ENCODE measurements at regions not wholly inside any gene's neighbourhood (a gene's known extent, or its start where the extent isn't known, plus 50 kb on each side); places are given as distances from the start of the nearest gene placed in this dataset.

DNA sequence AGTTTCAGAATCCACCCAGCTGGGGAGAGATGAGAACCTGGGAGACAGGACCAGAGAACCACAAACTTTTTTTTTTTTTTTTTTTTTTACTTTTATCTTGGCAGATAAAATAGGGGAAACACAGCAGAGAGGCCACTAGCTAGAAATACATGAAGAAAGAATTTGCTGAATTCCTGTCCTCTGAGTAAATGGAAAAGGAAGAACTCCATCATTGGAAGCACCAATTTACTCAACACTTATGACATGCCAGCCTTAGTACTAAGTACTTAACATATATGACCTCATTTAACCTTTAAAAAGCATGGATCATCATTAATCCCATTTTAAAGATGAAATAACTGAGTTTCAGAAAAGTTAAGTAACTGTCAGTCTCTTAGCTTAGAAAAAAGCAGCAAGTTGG, 343.0 kb upstream of the NPSR1 start:
- no peak for DNase-seq (ENCODE audit: low spot score)
- no peak overlapping the region for H3K27ac Mint-ChIP-seq
- ChIA-PET POLR2A (interaction anchor here (0.6 kb wide), 1 partner anchor 92 kb away, joined by 3 read pairs; no protein-coding TSS in a partner anchor), CTCF (no interaction called here)
- H3K27me3 Mint-ChIP-seq (ENCODE audit: low read depth) = no peaks in the 10 kb centered on the region
- peaks cover 16% of the 10 kb centered on the region for H3K36me3 Mint-ChIP-seq
- no peak overlapping the region for H3K4me3 Mint-ChIP-seq
- TF ChIP-seq RORB (CRISPR knock-in tag; IDR thresholded peaks at IDR 0.05) (no peak), ZNF396 (CRISPR knock-in tag; IDR thresholded peaks at IDR 0.05; ENCODE audit: borderline replicate concordance) (no peak), PRRX2 (CRISPR knock-in tag; IDR thresholded peaks at IDR 0.05) (no peak), SOX15 (CRISPR knock-in tag; IDR thresholded peaks at IDR 0.05) (no peak), EMX1 (CRISPR knock-in tag; IDR thresholded peaks at IDR 0.05) (no peak), MXD4 (CRISPR knock-in tag; IDR thresholded peaks at IDR 0.05; ENCODE audit: borderline replicate concordance) (no peak), ATF1 (CRISPR knock-in tag; IDR thresholded peaks at IDR 0.05) (no peak), ZNF138 (CRISPR knock-in tag; conservative IDR thresholded peaks at IDR 0.05) (no peak)
- TF ChIP-seq, protein P1, sequence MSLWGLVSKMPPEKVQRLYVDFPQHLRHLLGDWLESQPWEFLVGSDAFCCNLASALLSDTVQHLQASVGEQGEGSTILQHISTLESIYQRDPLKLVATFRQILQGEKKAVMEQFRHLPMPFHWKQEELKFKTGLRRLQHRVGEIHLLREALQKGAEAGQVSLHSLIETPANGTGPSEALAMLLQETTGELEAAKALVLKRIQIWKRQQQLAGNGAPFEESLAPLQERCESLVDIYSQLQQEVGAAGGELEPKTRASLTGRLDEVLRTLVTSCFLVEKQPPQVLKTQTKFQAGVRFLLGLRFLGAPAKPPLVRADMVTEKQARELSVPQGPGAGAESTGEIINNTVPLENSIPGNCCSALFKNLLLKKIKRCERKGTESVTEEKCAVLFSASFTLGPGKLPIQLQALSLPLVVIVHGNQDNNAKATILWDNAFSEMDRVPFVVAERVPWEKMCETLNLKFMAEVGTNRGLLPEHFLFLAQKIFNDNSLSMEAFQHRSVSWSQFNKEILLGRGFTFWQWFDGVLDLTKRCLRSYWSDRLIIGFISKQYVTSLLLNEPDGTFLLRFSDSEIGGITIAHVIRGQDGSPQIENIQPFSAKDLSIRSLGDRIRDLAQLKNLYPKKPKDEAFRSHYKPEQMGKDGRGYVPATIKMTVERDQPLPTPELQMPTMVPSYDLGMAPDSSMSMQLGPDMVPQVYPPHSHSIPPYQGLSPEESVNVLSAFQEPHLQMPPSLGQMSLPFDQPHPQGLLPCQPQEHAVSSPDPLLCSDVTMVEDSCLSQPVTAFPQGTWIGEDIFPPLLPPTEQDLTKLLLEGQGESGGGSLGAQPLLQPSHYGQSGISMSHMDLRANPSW (CRISPR knock-in tag; conservative IDR thresholded peaks at IDR 0.05; ENCODE audit: low read depth) = no peak
- TF ChIP-seq, protein P2, sequence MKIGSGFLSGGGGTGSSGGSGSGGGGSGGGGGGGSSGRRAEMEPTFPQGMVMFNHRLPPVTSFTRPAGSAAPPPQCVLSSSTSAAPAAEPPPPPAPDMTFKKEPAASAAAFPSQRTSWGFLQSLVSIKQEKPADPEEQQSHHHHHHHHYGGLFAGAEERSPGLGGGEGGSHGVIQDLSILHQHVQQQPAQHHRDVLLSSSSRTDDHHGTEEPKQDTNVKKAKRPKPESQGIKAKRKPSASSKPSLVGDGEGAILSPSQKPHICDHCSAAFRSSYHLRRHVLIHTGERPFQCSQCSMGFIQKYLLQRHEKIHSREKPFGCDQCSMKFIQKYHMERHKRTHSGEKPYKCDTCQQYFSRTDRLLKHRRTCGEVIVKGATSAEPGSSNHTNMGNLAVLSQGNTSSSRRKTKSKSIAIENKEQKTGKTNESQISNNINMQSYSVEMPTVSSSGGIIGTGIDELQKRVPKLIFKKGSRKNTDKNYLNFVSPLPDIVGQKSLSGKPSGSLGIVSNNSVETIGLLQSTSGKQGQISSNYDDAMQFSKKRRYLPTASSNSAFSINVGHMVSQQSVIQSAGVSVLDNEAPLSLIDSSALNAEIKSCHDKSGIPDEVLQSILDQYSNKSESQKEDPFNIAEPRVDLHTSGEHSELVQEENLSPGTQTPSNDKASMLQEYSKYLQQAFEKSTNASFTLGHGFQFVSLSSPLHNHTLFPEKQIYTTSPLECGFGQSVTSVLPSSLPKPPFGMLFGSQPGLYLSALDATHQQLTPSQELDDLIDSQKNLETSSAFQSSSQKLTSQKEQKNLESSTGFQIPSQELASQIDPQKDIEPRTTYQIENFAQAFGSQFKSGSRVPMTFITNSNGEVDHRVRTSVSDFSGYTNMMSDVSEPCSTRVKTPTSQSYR (CRISPR knock-in tag; IDR thresholded peaks at IDR 0.05) = no peak
- H3K4me1 Mint-ChIP-seq = no peaks in the 10 kb centered on the region
- peaks cover 22% of the 10 kb centered on the region for H3K9me3 Mint-ChIP-seq
- ATAC-seq = no peak

DNA sequence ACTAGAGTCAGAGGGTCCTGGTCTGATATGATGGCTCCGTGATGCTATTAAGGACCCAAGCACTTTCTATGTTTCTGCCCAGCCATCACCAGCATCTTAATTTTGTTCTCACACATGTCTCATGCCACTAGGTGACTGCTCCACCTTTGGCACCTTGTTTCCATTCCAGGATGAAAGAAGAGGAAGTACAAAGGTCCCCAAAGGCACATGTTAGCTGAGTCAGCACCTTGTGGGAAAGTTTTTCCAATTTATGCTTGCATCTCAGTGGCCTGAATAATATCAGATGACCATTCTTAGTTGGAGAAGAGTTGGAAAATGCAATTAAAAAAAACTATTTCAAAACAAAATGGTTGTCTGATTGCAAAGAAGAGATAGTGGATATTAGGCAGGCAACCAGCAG, 341.0 kb upstream of the NPSR1 start:
- no peak for ATAC-seq
- H3K36me3 Mint-ChIP-seq = peaks cover 12% of the 10 kb centered on the region
- H3K4me3 Mint-ChIP-seq = no peak overlapping the region
- TF ChIP-seq CREM (CRISPR knock-in tag; IDR thresholded peaks at IDR 0.05) = no peak
- H3K4me1 Mint-ChIP-seq = peaks cover 6% of the 10 kb centered on the region
- no peaks in the 10 kb centered on the region for H3K27me3 Mint-ChIP-seq (ENCODE audit: low read depth)
- peaks cover 13% of the 10 kb centered on the region for H3K9me3 Mint-ChIP-seq
- POLR2A ChIA-PET = no interaction called here
- H3K27ac Mint-ChIP-seq = no peak overlapping the region
- no peak for DNase-seq (ENCODE audit: low spot score)
- CTCF ChIA-PET = no interaction called here

DNA sequence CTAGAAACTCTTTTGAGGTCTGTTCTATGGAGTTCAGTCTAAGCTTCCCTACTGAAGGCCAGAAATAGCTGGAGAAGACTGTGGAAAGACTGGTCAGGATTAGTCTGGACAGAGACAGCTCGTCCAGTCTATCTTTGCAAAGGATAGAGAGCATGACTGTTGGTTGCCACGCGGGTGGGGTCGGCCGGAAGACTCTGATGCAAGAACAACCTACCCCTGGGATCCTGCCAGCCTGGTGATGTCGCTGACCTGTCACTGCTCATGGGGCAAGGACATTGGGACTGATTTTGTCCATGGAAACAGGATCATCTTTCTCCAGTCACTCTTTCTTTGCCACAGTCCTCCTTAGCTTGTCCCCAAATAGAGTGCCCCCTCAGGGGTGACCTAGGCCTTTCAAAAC, 337.6 kb upstream of the NPSR1 start:
- POLR2A ChIA-PET = no interaction called here
- TF ChIP-seq TEAD4 (CRISPR knock-in tag; IDR thresholded peaks at IDR 0.05) = no peak
- TF ChIP-seq NFYB (CRISPR knock-in tag; conservative IDR thresholded peaks at IDR 0.05; ENCODE audit: low read depth) = no peak
- TF ChIP-seq, protein P3, sequence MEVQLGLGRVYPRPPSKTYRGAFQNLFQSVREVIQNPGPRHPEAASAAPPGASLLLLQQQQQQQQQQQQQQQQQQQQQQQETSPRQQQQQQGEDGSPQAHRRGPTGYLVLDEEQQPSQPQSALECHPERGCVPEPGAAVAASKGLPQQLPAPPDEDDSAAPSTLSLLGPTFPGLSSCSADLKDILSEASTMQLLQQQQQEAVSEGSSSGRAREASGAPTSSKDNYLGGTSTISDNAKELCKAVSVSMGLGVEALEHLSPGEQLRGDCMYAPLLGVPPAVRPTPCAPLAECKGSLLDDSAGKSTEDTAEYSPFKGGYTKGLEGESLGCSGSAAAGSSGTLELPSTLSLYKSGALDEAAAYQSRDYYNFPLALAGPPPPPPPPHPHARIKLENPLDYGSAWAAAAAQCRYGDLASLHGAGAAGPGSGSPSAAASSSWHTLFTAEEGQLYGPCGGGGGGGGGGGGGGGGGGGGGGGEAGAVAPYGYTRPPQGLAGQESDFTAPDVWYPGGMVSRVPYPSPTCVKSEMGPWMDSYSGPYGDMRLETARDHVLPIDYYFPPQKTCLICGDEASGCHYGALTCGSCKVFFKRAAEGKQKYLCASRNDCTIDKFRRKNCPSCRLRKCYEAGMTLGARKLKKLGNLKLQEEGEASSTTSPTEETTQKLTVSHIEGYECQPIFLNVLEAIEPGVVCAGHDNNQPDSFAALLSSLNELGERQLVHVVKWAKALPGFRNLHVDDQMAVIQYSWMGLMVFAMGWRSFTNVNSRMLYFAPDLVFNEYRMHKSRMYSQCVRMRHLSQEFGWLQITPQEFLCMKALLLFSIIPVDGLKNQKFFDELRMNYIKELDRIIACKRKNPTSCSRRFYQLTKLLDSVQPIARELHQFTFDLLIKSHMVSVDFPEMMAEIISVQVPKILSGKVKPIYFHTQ (CRISPR knock-in tag; IDR thresholded peaks at IDR 0.05) = no peak
- TF ChIP-seq, protein P4, sequence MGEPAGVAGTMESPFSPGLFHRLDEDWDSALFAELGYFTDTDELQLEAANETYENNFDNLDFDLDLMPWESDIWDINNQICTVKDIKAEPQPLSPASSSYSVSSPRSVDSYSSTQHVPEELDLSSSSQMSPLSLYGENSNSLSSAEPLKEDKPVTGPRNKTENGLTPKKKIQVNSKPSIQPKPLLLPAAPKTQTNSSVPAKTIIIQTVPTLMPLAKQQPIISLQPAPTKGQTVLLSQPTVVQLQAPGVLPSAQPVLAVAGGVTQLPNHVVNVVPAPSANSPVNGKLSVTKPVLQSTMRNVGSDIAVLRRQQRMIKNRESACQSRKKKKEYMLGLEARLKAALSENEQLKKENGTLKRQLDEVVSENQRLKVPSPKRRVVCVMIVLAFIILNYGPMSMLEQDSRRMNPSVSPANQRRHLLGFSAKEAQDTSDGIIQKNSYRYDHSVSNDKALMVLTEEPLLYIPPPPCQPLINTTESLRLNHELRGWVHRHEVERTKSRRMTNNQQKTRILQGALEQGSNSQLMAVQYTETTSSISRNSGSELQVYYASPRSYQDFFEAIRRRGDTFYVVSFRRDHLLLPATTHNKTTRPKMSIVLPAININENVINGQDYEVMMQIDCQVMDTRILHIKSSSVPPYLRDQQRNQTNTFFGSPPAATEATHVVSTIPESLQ (CRISPR knock-in tag; IDR thresholded peaks at IDR 0.05) = no peak
- TF ChIP-seq ZNF219 (CRISPR knock-in tag; IDR thresholded peaks at IDR 0.05; ENCODE audit: borderline replicate concordance) = no peak
- no peak for TF ChIP-seq NR2C2 (CRISPR knock-in tag; IDR thresholded peaks at IDR 0.05)
- no peak for TF ChIP-seq ZNF396 (CRISPR knock-in tag; IDR thresholded peaks at IDR 0.05; ENCODE audit: borderline replicate concordance)
- no peak for TF ChIP-seq ZNF416 (CRISPR knock-in tag; IDR thresholded peaks at IDR 0.05)
- TF ChIP-seq, protein P5, sequence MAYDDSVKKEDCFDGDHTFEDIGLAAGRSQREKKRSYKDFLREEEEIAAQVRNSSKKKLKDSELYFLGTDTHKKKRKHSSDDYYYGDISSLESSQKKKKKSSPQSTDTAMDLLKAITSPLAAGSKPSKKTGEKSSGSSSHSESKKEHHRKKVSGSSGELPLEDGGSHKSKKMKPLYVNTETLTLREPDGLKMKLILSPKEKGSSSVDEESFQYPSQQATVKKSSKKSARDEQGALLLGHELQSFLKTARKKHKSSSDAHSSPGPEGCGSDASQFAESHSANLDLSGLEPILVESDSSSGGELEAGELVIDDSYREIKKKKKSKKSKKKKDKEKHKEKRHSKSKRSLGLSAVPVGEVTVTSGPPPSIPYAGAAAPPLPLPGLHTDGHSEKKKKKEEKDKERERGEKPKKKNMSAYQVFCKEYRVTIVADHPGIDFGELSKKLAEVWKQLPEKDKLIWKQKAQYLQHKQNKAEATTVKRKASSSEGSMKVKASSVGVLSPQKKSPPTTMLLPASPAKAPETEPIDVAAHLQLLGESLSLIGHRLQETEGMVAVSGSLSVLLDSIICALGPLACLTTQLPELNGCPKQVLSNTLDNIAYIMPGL (CRISPR knock-in tag; IDR thresholded peaks at IDR 0.05) = no peak
- TF ChIP-seq, protein P6, sequence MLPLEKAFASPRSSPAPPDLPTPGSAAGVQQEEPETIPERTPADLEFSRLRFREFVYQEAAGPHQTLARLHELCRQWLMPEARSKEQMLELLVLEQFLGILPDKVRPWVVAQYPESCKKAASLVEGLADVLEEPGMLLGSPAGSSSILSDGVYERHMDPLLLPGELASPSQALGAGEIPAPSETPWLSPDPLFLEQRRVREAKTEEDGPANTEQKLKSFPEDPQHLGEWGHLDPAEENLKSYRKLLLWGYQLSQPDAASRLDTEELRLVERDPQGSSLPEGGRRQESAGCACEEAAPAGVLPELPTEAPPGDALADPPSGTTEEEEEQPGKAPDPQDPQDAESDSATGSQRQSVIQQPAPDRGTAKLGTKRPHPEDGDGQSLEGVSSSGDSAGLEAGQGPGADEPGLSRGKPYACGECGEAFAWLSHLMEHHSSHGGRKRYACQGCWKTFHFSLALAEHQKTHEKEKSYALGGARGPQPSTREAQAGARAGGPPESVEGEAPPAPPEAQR (CRISPR knock-in tag; IDR thresholded peaks at IDR 0.05) = no peak

More for the DNA sequence above, 337.6 kb upstream of the NPSR1 start:
- ATAC-seq = no peak
- CTCF ChIA-PET = interaction anchor here (0.5 to 2.2 kb wide), 66 partner anchors 9 to 1304 kb away, joined by 3 to 44 read pairs (median 4); no protein-coding TSS in a partner anchor
- H3K27ac Mint-ChIP-seq = no peak overlapping the region
- H3K27me3 Mint-ChIP-seq (ENCODE audit: low read depth) = no peaks in the 10 kb centered on the region
- DNase-seq (ENCODE audit: low spot score) = no peak
- peaks cover 6% of the 10 kb centered on the region for H3K4me1 Mint-ChIP-seq
- H3K9me3 Mint-ChIP-seq = no peaks in the 10 kb centered on the region
- H3K36me3 Mint-ChIP-seq = no peaks in the 10 kb centered on the region
- H3K4me3 Mint-ChIP-seq = no peak overlapping the region
